OCI-LY1 (cell line): ENCODE measurements at regions not wholly inside any gene's neighbourhood (a gene's known extent, or its start where the extent isn't known, plus 50 kb on each side); places are given as distances from the start of the nearest gene placed in this dataset.

Source experiments
- EZH2 ChIP-seq: fragments of 200-600 bp; sonication (generic), shearing (Covaris generic); IDR thresholded peaks from 2 replicates; pipeline ENCODE4 v1.8.0; 2017; ENCODE audit warnings: borderline replicate concordance, mixed run types, mild to moderate bottlenecking, antibody characterized with exemption, low read length, moderate library complexity, mixed read lengths
- TF ChIP-seq, protein P1 (sequence below): fragments of 200-600 bp; sonication (generic), shearing (Covaris generic); IDR thresholded peaks from 2 replicates; pipeline ENCODE4 v1.5.1; 2017; ENCODE audit warnings: mild to moderate bottlenecking, antibody characterized with exemption, low read length, moderate library complexity, mixed read lengths

DNA sequence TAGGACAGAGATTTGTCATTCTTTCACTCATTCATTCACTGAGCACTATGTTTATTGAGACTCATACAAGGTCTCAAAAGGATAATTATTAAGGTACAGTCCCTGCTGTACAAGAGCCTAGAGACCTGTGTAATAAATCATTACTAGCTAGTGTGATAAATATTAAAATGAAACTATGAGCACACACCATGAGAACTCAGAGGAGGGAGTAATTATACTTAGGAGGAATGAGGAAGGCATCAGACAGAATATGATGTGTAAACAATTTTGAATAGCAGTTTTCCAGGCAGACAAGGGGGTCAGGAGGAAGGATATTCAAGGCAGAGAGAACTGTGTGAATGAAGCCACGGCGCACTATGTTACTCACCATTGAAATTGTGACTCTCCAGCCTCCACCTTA, 300.8 kb upstream of the ISX start:
- no peak for TF ChIP-seq EZH2
- TF ChIP-seq, protein P1, sequence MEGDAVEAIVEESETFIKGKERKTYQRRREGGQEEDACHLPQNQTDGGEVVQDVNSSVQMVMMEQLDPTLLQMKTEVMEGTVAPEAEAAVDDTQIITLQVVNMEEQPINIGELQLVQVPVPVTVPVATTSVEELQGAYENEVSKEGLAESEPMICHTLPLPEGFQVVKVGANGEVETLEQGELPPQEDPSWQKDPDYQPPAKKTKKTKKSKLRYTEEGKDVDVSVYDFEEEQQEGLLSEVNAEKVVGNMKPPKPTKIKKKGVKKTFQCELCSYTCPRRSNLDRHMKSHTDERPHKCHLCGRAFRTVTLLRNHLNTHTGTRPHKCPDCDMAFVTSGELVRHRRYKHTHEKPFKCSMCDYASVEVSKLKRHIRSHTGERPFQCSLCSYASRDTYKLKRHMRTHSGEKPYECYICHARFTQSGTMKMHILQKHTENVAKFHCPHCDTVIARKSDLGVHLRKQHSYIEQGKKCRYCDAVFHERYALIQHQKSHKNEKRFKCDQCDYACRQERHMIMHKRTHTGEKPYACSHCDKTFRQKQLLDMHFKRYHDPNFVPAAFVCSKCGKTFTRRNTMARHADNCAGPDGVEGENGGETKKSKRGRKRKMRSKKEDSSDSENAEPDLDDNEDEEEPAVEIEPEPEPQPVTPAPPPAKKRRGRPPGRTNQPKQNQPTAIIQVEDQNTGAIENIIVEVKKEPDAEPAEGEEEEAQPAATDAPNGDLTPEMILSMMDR = no peak
